Effector CD8-positive, alpha-beta T cell (primary cell): ENCODE measurements at regions not wholly inside any gene's neighbourhood (a gene's known extent, or its start where the extent isn't known, plus 50 kb on each side); places are given as distances from the start of the nearest gene placed in this dataset.
"Not testable (repeated sequence)": the region's sequence is repeated elsewhere in the genome, so short reads cannot be mapped to it uniquely, and the experiment has no call there.

Experiments
- DNase-seq: peaks from one replicate; lab custom pipeline; 2025; lab: John Stamatoyannopoulos, UW

DNA sequence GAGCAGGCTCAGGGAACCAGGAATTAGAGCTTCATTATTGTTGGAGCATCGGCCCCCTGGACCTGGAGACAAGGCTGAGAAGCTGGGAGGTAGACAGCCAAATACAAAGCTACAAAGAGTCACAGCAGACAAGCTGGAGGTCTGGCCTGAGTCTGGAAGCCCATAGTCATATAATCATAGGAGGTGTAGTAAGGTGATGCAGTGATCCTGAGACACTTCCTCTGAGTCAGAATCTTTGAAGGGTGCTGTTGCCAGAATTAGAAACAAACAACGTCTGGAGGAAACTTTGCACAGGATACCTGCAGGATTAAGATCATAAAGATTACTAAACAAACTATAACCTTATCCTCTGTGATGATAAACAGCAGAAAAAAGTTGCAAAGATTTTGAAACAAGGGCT, 213.8 kb downstream of the DSC3 start:
- no peak for DNase-seq

DNA sequence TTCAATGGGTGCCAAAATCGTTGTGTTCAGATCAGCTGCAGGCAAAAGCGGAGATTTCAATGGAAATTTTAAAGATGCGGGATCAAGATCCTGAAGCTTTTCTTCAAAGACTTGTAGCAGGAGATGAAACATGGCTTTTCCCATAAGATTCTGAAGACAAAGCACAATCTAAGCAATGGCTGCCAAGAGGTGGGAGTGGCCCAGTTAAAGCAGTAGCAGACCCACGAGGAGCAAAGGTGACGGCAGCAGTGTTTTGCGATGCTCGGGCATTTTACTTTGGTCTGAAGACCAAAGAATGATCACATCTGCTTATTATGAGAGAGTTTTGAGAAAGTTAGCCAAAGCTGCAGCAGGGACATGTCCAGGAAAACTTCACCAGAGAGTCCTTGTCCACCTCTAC, 222.9 kb downstream of the DSC3 start:
- DNase-seq: no peak

DNA sequence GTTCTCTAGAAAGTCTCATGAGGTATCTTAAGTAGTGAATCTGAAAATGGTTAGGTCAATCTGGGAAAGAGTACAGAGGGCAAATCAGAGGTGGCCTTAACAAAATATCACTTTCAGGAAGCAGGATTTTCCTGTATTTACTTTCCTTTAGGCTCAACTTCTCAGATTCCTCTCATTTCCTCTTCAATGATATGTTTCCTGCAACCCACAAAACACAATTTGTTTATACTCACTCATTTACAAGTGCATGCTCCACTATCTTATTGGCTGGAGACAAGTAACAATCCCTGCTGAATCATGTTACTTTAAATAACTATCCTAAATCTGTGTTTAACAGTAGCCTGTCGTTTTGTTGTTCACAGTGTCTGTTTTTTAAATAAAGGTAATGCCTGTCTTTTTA, 228.1 kb downstream of the DSC3 start:
- no peak for DNase-seq

DNA sequence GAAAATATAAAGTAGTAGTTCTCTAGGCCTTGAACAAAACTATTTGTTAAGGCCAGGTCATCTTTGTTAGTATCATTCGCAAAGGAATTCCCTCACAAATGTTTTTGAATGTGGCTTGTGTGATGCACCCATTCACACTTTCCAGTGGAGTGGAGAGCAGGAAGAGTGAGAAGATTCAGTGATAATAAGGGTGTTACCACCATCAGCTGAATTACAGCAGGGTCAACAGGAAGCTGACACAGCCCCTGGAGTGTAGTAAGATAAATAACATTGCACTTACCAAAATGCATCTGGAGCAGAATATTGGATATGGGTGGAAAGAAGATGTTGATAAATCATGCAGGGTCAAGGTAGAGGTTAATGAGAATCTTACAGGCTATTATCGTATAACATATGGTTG, 231.0 kb downstream of the DSC3 start:
- no peak for DNase-seq

DNA sequence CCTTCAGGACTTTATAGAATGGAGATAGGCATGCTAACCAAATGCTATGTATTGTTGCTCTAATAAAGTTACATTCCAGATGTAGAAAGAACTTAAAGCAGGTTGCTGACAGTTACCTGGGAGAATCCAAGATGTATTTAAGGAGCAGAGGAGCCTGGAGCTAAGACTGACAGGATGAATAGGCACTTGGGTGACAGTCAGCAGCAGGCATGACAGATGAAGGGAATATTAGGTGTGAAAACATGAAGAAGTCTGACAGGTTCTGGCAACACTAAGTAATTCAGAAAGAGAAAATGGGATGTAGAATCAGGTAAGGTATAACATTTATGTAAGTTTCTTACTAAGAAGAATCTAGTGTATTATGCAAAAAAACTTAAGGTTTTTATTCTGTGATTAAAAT, 232.0 kb downstream of the DSC3 start:
- DNase-seq: no peak

DNA sequence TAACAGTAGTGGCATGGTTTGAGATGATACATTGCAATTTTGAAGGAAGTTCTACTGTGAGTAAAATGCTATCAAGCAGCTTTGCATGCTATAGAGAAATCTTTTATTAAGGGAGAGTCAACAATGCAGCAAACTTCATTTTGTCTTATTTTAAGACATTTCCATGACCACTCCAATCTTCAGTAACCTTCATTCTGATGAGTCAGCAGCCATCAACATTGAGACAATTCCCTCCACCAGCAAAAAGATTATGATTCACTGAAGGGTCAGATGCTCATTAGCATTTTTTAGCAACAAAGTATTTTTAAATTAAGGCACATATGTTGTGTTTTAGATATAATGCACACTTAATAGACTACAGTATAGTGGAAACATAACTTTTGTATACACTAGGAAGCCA, 235.7 kb downstream of the DSC3 start:
- DNase-seq: no peak

DNA sequence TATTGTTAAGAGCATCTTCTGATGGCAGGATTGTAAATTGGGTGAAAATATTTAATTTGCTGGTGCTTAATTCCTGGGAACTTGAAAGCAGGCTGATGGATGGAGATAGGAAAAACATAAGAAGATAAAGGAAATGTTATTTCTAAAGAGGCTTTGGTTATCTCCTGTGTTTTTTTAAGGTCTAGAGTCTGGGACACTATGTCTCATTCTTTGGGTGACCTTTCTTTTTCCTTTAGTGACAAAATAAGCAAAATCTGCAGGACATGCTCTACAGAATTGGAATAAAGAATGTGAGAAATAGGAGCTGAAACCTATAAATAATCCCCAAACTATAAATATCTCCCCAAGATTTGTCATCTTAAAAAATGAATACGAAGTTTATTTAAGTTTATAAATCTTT, 241.7 kb downstream of the DSC3 start:
- DNase-seq: no peak

DNA sequence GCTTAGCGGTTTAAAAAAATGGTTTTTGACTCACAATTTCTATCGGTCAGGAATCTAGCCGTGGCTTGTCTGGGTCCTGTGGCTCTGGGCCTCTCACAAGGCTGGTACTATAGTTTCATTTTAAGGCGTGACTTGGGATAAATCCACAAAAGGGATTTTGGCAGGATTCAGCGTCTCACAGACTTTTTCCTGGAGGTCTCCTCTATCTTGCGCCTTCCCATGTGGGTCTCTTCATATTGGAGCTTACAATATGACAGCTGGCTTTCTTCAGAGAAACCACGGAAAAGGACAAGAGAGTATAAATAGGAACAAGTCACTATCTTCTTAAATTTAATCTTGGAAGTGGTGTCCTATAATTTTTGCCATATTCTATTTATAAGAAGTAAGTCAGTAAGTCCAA, 250.5 kb downstream of the DSC3 start:
- no peak for DNase-seq

DNA sequence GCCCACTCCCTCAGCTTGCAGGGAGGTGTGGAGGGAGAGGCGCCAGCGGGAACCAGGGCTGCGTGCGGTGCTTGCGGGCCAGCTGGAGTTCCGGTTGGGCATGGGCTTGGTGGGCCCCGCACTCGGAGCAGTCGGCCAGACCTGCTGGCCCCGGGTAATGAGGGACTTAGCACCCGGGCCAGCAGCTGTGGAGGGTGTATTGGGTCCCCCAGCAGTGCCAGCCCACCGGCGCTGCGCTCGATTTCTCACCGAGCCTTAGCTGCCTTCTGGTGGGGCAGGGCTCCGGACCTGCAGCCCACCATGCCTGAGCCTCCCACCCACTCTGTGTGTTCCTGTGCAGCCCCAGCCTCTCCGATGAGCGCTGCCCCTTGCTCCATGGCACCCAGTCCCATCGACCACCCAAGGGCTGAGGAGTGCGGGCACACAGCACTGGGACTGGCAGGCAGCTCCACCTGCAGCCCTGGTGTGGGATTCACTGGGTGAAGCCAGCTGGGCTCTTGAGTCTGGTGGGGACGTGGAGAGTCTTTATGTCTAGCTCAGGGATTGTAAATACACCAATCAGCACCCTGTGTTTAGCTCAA, 254.0 kb downstream of the DSC3 start:
- DNase-seq: not testable (repeated sequence)

DNA sequence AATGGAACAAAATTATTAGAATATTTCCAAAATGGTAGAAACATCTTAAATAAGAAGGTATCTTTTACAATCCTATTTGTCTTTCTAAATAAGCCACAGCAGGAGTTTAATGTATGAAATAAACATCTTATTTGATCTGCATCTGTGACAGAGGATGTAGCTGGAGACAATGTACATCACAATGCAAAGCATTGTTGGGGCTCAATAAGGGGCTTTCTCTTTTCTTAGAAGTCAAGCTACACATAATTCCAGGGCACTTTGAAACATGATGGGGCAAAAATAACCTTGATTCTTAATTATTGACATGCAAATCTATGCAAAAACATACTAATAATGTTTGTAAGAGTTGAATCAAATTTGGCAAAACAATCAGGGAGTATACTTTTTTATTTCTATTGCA, 255.1 kb downstream of the DSC3 start:
- DNase-seq: no peak

DNA sequence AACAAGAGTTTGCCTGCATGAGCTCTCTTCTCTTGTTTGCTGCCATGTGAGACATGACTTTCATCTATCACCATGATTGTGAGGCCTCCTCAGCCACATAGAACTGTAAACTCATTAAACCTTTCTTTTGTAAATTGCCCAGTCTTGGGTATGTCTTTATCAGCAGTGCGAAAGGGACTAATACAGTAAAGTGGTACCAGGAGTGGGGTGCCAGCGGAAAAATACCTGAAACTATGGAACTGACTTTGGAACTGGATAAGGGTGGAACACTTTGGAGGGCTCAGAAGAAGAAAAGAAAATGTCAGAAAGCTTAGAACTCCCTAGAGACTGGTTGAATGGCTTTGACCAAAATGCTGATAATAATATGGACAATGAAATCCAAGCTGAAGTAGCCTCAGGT, 260.9 kb downstream of the DSC3 start:
- no peak for DNase-seq

DNA sequence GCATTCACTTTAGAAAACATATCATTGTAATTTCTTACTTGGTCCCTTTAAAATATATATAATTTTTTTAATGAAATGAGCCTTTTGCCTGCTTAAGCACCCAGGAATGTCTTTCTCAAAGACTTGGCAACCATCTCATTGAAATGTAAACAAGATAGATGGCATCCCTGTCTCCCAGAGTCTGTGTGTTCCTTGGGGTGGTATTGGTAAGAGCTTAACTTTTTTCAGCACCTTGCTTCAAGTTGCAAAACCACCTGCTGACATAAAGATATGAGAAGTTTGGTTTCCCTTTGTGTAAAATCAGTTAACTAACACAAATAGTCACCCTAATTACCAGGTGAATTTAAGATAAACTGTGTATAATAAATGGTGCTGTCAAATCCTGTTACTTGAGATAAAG, 266.9 kb downstream of the DSC3 start:
- no peak for DNase-seq

DNA sequence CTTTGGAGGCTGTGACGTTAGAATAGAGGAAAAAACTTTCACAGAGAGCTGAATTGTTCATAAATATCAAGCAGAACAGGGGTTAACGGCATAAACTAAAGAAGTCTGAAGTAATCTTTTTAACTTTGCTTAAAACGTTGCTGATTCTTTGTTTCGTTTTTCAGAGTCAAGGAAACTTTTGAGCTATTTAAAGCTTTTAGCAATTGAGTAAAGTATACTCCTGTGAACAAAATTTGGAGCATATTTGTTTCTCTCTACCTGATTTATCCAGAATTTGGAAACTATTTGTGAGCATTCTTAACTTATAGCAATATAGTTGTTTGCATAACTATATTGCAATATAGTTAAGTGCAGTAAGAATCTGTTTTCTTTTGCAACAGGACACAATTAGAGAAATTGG, 270.4 kb downstream of the DSC3 start:
- DNase-seq: not testable (repeated sequence)

DNA sequence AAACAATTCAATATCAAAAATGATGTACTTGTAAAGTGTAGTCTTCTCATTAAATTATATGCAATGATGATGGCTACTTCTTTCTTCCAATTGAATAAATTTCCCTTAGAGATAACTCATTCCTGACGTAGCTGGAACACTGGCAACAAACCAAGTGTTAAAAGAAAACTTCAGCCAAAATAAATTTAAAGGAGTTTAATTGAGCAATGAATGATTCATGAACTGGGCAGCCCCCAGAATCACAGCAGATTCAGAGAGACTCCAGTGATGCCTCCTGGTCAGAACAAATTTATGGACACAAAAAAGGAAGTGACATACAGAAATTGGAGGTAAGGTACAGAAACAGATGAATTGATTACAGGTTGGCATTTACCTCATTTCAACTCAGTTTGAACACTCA, 276.5 kb downstream of the DSC3 start:
- DNase-seq: no peak

DNA sequence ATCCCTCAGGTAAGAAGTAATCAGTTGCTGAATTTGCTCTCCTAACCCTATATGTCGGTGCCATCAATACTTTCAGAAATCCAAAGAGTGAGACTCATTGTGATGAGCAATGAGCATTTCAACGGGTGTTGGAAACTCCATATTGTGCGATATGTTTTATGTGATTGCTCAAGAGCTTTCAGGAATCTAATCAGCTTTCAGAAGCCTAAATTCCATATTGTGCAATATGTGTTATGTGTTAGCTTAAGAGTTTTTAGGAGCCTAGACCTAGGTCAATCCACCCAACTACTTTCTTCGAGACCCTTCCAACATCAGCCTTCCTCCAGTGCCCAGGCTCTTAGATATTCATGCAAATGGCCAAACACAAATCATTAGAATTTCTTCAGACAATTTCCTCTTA, 277.3 kb downstream of the DSC3 start:
- DNase-seq: no peak

DNA sequence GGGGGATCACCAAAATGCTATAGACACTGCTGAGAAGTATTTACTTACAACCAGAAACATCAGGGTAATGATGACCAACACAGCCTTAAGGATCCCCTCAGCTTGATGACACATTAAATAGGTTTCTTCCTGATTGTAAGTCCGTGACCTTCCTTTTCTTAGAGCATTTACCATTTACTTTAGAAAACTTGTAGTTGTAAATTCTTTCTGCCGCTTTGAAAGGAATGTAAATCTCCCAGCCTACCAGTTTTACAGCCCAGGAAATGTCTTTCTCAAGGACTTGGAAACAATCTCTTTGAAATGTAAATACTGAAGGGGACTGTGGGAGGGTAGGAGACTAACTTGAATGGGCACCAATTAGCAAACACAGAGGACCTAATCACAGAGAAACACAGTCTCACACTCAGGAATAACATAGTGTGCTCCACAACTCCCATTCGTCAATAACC, 278.6 kb downstream of the DSC3 start:
- DNase-seq: no peak

DNA sequence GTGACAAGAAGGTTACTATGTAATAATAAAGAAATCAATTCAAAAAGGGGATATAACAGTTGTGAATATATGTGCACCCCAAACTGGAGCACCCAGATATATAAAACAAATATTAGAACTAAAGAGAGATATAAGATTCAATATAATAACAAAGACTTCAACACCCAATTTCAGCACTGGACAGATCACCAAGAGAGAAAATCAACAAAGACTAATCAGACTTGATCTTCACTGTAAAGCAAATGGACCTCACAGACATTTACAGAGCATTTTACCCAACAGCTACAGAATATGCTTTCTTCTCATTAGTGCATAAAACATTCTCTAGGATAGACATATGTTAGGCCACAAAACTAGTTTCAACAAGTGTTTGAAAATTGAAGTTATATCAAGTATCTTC, 287.7 kb downstream of the DSC3 start:
- DNase-seq: no peak

DNA sequence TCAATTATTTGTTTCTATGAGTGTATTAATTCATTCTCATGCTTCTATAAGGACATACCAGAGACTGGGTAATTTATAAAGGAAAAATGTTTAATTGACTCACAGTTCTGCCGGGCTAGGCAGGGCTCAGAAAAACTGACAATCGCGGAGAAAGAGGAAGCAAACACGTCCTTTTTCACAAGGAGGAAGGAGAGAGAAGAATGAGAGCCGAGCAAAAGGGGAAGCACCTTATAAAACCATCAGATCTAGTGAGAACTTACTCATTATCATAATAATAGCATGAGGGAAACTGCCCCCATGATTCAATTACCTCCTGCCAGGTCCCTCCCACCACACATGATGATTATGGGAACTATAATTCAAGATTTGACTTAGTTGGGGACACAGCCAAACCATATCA, 294.0 kb downstream of the DSC3 start:
- no peak for DNase-seq

DNA sequence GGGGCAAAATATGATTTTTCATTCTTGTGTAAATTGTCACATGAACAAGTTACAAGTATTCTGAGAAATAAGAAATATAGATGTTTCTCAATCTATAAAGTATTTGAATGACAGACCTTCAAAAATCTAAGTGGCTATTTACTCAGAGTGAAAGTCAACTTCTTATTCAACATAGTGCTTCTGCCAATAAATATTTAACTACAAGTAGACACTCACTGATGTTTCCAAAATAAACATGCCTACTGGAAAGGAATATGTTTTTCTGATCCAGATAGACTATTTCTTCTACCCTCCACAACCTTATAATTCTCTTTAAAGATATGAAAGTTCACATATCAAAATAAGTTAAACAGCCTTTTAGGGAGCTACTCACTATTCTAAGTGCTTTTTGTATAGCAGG, 296.3 kb downstream of the DSC3 start:
- no peak for DNase-seq

DNA sequence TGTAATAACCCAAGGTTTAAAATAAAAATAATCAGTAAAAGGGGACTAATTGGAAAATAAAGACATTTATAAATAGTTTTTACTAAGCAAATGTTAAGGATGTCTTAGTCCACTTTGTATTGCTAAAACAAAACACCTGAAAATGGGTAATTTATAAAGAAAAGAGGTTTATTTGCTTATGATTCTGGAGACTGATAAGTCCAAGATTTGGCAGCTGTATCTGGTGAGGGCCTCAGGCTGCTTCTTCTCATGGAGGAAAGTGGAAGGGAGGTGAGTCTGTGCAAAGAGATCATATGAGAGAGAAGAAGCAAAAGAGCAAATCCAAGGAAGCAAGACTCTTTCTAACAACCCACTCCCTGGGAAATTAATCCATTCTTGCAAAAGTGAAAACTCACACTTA, 299.5 kb downstream of the DSC3 start:
- DNase-seq: no peak

DNA sequence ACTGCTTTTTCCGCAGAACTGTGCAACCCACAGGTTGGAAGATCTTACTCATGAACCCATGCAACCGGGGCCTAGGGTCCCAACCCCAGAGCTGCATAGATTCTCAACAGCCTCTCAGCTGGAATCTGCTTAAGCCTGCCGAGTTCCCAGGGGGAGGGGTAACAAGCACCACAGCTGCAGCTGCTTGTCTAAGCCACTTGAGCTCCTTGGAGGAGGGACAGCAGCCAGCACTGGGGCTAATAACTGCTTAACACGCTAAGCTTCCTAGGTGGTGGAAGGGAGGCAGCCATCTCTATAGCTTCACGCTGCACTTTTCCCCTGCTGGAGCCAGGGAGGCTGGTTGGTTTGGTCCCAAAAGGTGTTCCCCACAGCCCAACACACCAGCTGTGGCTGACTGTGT, 311.6 kb downstream of the DSC3 start:
- no peak for DNase-seq

DNA sequence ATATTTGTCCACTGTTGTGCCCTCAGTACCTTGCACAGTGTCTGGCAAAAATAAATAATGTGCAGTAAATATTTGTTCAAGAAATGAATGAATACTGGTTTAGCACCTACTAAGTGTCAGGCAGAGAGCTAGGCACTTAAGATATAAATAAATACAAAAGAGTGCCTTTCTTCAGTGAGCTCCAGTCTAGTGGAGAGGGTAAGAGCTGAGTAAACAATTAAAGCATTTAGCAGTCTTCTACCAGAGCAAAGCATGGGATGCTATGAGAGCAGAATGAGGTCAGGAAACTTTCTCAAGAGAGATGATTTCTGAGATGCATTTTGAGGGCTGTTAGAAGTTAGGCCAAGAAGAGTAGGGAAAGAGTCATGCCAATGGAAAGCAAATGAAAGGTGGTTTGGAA, 314.7 kb downstream of the DSC3 start:
- DNase-seq: no peak

DNA sequence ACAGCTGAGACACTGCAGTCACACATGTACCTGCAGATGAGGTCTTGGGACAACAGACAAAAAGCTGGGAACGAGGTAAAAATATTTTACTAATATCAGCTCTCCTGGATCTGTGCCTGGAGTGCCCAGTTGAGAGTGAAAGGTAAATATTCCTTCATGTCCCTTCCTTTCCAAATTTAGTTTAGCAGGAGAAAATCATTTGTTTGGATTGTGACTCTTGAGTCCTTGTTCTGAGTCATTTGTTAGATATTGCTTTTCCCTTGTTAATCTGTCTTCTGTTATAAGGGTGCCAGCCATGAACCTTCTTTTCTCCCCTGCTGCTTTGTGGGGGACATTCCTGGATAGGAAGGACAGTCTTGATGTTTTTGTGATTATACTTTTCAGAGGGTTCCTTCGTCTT, 329.2 kb downstream of the DSC3 start:
- DNase-seq: no peak

DNA sequence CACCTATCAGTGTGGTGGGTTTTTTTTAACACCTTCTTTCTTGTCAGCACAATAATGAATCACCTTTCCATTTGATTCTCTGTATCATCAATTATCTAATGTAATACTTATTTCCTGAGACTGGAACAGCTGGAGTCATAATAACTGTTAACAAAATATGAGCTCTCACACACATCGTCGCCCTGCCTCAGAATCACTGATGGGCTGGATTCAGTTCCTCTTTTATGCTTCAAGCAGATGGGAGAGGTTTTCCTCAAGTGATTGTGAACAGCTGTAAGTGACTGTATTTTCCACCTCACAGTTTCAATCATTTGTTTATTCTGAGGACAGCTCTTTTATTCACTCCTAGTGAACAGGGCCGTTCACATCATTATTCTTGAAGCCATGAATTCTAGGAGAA, 330.2 kb downstream of the DSC3 start:
- DNase-seq: no peak

DNA sequence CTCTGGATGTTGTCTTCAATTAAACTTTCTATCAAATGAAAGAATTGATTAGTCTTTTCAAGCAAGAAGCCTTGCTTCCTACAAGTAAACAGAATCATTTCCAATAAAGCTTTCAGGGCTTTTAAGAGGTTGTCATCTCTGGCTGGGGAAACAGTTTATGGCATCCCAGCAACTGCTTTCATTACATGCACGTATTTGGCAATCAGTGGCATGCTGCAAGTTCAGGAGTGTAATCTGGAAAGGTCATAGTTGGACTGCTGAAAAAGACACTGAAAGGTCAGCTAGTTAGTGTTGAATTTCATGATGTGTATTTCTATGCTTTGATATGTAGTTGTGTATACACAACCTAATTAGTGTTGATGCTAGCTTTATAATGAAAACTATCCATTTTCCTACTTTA, 332.9 kb downstream of the DSC3 start:
- DNase-seq: no peak
